ENCODE measurements at regions not wholly inside any gene's neighbourhood (a gene's known extent, or its start where the extent isn't known, plus 50 kb on each side); places are given as distances from the start of the nearest gene placed in this dataset.

DNA sequence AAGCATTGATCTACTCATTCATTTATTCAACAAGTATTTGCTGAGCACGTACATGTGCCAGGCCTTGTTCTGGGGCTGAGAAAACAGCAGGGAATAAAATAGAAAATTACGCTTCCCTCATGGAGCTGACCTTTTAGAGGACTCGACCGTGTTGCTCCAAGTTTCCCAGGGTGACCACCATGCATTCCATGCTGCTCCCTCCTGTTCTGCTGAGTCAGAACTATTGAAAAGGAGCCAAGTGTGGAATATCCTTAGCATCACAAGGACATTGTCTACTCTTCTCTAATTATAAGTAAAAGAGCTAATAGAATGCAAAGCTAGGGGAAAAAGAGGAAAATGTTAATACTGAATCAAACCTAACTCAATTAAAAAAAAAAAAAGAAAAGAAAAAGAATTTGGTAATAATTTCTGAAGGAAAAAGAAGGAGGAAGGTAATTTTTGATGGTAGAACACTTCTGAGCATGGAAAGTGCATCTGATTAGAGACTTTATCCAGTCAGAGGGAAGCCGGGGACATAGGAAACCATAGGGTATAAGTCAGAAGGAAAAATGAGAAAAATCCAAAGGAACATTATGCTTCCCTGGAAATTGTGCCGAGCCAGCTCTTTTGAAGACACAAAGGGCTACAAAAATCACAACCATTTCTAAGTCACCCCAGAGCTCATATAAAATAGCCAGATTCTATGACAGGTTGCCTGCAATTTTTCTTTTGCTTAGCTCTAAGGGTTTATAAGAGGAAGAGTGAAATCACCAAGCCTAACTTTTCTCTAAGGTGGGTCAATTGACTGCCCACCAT lies 339.4 kb downstream of the RND3 start:
- DNase-seq (ENCODE audit: low read depth in 2 of 2), result peak in 1 of 2 donors; percentile 73
- Histone ChIP-seq H3K9ac (ENCODE audit: insufficient read depth, low read length) (no peak overlapping the region), H3K9me3 (ENCODE audit: control insufficient read depth, insufficient read depth, low read depth, low read length) (no peaks in the 10 kb centered on the region), H3K4me3 (replicated peaks in 1 of 4; ENCODE audit: control extremely low read depth in 1 of 4, insufficient read depth in 1 of 4, low read depth in 3 of 4, low read length in 4 of 4) (no peak overlapping the region), H3K27me3 (ENCODE audit: control insufficient read depth, insufficient read depth, low read length) (no peaks in the 10 kb centered on the region), H4K20me1 (ENCODE audit: control insufficient read depth, extremely low read depth, insufficient read depth, low read length) (no peaks in the 10 kb centered on the region), H3K79me2 (ENCODE audit: control insufficient read depth, insufficient read depth, low read length) (no peaks in the 10 kb centered on the region), H3K27ac (ENCODE audit: insufficient read depth, low read length) (no peak overlapping the region), H3K36me3 (ENCODE audit: control insufficient read depth, insufficient read depth, low read length) (no peaks in the 10 kb centered on the region), H3K4me1 (ENCODE audit: control insufficient read depth, extremely low read depth, insufficient read depth, low read length) (peaks cover 1% of the 10 kb centered on the region), H3K4me2 (ENCODE audit: extremely low read depth, insufficient read depth, low read length) (no peak overlapping the region), H2AFZ (ENCODE audit: low read length) (no peak overlapping the region)
- TF ChIP-seq EZH2 (IDR thresholded peaks at IDR 0.05; ENCODE audit: low read length, missing control alignments), result no peak

DNA sequence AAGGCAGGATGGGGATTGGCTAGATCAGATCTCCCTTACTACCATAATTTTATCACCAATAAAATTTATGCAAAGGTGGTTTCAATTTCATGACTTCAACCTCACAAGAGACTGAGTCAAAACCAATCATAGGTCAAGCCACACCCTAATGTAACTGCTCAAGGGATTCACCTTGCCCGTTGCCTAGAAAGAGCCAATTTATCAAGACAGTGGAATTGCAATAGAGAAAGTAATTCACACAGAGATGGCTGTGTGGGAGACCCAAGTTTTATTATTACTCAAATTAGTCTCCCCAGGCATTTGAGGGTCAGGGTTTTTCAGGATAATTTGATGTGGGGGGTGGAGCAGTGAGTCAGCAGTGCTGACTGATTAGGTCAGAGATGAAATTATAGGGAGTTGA lies 340.6 kb downstream of the RND3 start:
- H2AFZ ChIP-seq (ENCODE audit: low read length), result no peak overlapping the region
- TF ChIP-seq EZH2 (IDR thresholded peaks at IDR 0.05; ENCODE audit: low read length, missing control alignments), result no peak
- TF ChIP-seq, protein P1, sequence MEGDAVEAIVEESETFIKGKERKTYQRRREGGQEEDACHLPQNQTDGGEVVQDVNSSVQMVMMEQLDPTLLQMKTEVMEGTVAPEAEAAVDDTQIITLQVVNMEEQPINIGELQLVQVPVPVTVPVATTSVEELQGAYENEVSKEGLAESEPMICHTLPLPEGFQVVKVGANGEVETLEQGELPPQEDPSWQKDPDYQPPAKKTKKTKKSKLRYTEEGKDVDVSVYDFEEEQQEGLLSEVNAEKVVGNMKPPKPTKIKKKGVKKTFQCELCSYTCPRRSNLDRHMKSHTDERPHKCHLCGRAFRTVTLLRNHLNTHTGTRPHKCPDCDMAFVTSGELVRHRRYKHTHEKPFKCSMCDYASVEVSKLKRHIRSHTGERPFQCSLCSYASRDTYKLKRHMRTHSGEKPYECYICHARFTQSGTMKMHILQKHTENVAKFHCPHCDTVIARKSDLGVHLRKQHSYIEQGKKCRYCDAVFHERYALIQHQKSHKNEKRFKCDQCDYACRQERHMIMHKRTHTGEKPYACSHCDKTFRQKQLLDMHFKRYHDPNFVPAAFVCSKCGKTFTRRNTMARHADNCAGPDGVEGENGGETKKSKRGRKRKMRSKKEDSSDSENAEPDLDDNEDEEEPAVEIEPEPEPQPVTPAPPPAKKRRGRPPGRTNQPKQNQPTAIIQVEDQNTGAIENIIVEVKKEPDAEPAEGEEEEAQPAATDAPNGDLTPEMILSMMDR (conservative IDR thresholded peaks at IDR 0.05 in 1 of 2, IDR thresholded peaks at IDR 0.05 in 1 of 2; ENCODE audit: low read depth in 1 of 2, low read length in 2 of 2), result no peak

DNA sequence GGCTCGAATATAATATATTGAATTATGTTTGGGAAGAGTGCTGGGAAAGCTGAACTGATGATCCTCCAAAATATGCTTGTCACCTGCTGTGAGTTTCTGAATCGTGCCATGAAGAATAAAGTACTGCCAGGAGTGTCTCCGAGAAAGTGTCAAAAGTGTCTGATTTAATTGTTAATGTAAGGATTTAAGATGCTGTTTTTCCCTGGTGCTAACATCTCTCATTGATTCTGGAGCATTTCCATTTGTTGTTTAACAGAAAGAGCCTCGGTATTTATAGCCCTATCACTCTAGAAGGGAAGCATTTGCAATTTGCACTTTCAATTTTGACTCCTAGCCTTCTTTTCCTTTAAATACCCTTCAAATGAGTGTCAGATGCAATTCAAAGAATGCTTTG lies 342.2 kb downstream of the RND3 start:
- Histone ChIP-seq H3K27ac (ENCODE audit: insufficient read depth, low read length) (no peak overlapping the region), H3K4me1 (ENCODE audit: control insufficient read depth, extremely low read depth, insufficient read depth, low read length) (peaks cover 3% of the 10 kb centered on the region), H3K36me3 (ENCODE audit: control insufficient read depth, insufficient read depth, low read length) (no peaks in the 10 kb centered on the region), H3K79me2 (ENCODE audit: control insufficient read depth, insufficient read depth, low read length) (no peaks in the 10 kb centered on the region), H3K4me2 (ENCODE audit: extremely low read depth, insufficient read depth, low read length) (no peak overlapping the region), H3K9me3 (ENCODE audit: control insufficient read depth, insufficient read depth, low read depth, low read length) (no peaks in the 10 kb centered on the region), H3K27me3 (ENCODE audit: control insufficient read depth, insufficient read depth, low read length) (no peaks in the 10 kb centered on the region), H2AFZ (ENCODE audit: low read length) (no peak overlapping the region), H3K9ac (ENCODE audit: insufficient read depth, low read length) (no peak overlapping the region), H3K4me3 (replicated peaks in 1 of 4; ENCODE audit: control extremely low read depth in 1 of 4, insufficient read depth in 1 of 4, low read depth in 3 of 4, low read length in 4 of 4) (no peak overlapping the region), H4K20me1 (ENCODE audit: control insufficient read depth, extremely low read depth, insufficient read depth, low read length) (no peaks in the 10 kb centered on the region)
- TF ChIP-seq, protein P1 (conservative IDR thresholded peaks at IDR 0.05 in 1 of 2, IDR thresholded peaks at IDR 0.05 in 1 of 2; ENCODE audit: low read depth in 1 of 2, low read length in 2 of 2), result no peak
- no peak for DNase-seq (ENCODE audit: low read depth in 2 of 2)

More for the DNA sequence above, 340.6 kb downstream of the RND3 start:
- H4K20me1 ChIP-seq (ENCODE audit: control insufficient read depth, extremely low read depth, insufficient read depth, low read length), result no peaks in the 10 kb centered on the region
- peaks cover 3% of the 10 kb centered on the region for H3K4me1 ChIP-seq (ENCODE audit: control insufficient read depth, extremely low read depth, insufficient read depth, low read length)
- no peaks in the 10 kb centered on the region for H3K36me3 ChIP-seq (ENCODE audit: control insufficient read depth, insufficient read depth, low read length)
- H3K4me2 ChIP-seq (ENCODE audit: extremely low read depth, insufficient read depth, low read length), result no peak overlapping the region
- no peaks in the 10 kb centered on the region for H3K9me3 ChIP-seq (ENCODE audit: control insufficient read depth, insufficient read depth, low read depth, low read length)
- no peak for DNase-seq (ENCODE audit: low read depth in 2 of 2)
- no peak overlapping the region for H3K4me3 ChIP-seq (replicated peaks in 1 of 4; ENCODE audit: control extremely low read depth in 1 of 4, insufficient read depth in 1 of 4, low read depth in 3 of 4, low read length in 4 of 4)
- no peak overlapping the region for H3K9ac ChIP-seq (ENCODE audit: insufficient read depth, low read length)
- no peaks in the 10 kb centered on the region for H3K27me3 ChIP-seq (ENCODE audit: control insufficient read depth, insufficient read depth, low read length)
- H3K27ac ChIP-seq (ENCODE audit: insufficient read depth, low read length), result no peak overlapping the region
- H3K79me2 ChIP-seq (ENCODE audit: control insufficient read depth, insufficient read depth, low read length), result no peaks in the 10 kb centered on the region

Measured in fibroblast of lung (primary cell).